Activated T-helper 17 cell treated with anti-CD3 and anti-CD28 coated beads, Interleukin-2, amount 50 U/mL, for 72 hours (primary cell): ENCODE measurements at regions not wholly inside any gene's neighbourhood (a gene's known extent, or its start where the extent isn't known, plus 50 kb on each side); places are given as distances from the start of the nearest gene placed in this dataset.
"Not testable (repeated sequence)": the region's sequence is repeated elsewhere in the genome, so short reads cannot be mapped to it uniquely, and the experiment has no call there.

ENCODE experiments used
- ATAC-seq: fragments of 150-1000 bp; cut with Tn5 transposase; replicated peaks from 2 replicates; pipeline ENCODE4 v1.10.0; 2021; ENCODE audit warnings: mild to moderate bottlenecking, moderate library complexity
- H3K27ac Mint-ChIP-seq: one replicate; pipeline ENCODE4 v1.8.0; 2022; ENCODE audit warnings: mixed read lengths
- H3K27me3 Mint-ChIP-seq: one replicate; pipeline ENCODE4 v1.8.0; 2022; ENCODE audit warnings: mixed read lengths
- H3K36me3 Mint-ChIP-seq: one replicate; pipeline ENCODE4 v1.8.0; 2022; ENCODE audit warnings: low read depth, mild to moderate bottlenecking, mixed read lengths
- H3K4me1 Mint-ChIP-seq: one replicate; pipeline ENCODE4 v1.8.0; 2022; ENCODE audit warnings: mixed read lengths
- H3K4me3 Mint-ChIP-seq: one replicate; pipeline ENCODE4 v1.8.0; 2022; ENCODE audit warnings: mild to moderate bottlenecking, mixed read lengths
- H3K9me3 Mint-ChIP-seq: one replicate; pipeline ENCODE4 v1.8.0; 2022; ENCODE audit warnings: mixed read lengths

DNA sequence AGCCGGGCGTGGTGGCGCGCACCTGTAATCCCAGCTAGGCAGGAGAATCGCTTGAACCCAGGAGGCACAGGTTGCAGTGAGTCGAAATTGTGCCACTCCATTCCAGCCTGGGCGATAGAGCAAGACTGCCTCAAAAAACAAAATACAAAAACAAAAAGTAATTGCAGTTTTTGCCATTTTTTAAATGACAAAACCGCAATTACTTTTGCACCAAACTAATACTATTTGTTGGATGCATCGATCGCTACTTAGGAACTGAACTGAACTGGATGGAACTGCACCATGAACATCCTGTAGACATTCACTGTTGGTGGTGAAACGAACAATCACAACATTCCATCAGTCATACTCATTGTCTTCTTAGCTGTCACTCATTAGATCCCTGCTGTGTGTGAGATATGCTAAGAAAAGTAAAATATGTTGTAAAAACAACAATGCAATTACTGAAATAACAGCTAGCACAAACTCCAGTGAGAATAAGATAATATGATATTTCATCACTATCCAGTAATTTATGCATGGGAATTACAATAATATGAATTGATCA lies 341.2 kb downstream of the ACTR3B start:
- no peak for ATAC-seq
- Mint-ChIP-seq H3K36me3 (no peaks in the 10 kb centered on the region), H3K4me3 (no peak overlapping the region), H3K9me3 (peaks cover 4% of the 10 kb centered on the region), H3K27me3 (no peaks in the 10 kb centered on the region), H3K4me1 (no peaks in the 10 kb centered on the region), H3K27ac (no peak overlapping the region)

DNA sequence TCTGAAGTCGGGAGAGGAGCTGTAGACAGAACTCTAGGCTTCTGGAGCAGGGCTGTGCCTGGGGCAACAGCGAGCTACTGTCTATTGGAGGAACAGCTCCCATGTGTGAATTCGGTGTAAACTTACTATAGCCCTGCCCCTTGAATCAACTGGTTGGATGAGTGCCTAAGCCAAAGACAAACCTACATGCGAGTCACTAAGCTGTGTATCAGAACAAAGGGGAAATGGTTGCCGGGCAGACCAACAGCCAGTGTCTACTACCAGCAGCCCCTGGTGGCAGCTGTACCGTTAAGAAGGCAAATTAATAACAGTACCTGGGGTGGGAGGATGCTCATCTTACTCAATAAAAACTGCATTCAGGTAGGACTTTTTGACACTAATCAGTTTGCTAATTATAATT lies 343.6 kb downstream of the ACTR3B start:
- H3K36me3 Mint-ChIP-seq = no peaks in the 10 kb centered on the region
- no peaks in the 10 kb centered on the region for H3K4me1 Mint-ChIP-seq
- no peak for ATAC-seq
- no peak overlapping the region for H3K27ac Mint-ChIP-seq
- H3K4me3 Mint-ChIP-seq = no peak overlapping the region
- peaks cover 4% of the 10 kb centered on the region for H3K9me3 Mint-ChIP-seq
- no peaks in the 10 kb centered on the region for H3K27me3 Mint-ChIP-seq

DNA sequence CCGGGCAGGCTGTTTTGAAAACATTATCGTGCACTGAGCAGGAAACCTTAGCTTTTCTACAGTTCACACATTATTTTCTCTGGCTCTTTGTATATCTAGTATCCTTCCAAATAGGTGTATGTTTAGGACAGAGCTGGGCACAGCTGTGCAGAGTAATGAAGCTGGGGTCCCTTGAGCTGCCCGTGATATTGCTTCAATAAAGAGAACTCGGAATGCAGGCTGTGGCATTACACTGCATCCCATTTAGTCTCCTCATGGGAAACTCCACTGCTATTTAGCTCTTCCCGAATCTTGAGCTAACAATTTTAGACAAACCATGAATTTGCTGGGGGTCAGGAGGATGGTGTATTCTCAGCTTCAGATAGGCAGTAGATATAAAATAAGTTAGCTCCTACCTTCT lies 348.3 kb downstream of the ACTR3B start:
- ATAC-seq = no peak
- no peaks in the 10 kb centered on the region for H3K27me3 Mint-ChIP-seq
- H3K27ac Mint-ChIP-seq = no peak overlapping the region
- no peaks in the 10 kb centered on the region for H3K36me3 Mint-ChIP-seq
- peaks cover 7% of the 10 kb centered on the region for H3K9me3 Mint-ChIP-seq
- no peak overlapping the region for H3K4me3 Mint-ChIP-seq
- no peaks in the 10 kb centered on the region for H3K4me1 Mint-ChIP-seq

DNA sequence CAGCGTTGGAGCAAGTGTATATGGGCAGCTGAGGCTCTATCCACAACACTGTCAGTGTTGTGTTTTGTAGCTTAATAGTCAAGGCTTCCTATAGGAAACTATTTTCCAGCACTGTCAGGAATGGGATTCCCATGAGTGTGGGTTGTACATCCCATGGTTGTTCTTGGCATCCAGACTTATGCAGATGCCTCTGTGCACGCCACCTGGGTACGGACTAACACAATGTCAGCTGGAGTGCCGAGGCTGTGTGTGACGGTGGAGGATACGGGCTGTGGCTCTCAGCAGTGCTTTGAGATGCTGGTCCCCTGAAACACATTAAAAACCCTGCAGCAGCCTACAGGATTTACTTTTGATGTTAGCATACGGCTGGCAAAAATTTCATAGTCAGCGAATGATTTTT lies 350.0 kb downstream of the ACTR3B start:
- no peaks in the 10 kb centered on the region for H3K27me3 Mint-ChIP-seq
- H3K36me3 Mint-ChIP-seq = no peaks in the 10 kb centered on the region
- no peak overlapping the region for H3K4me3 Mint-ChIP-seq
- H3K4me1 Mint-ChIP-seq = no peaks in the 10 kb centered on the region
- H3K9me3 Mint-ChIP-seq = peaks cover 11% of the 10 kb centered on the region
- ATAC-seq = no peak
- H3K27ac Mint-ChIP-seq = no peak overlapping the region

- H3K36me3 Mint-ChIP-seq = no peaks in the 10 kb centered on the region
- H3K4me3 Mint-ChIP-seq = no peak overlapping the region
- no peak overlapping the region for H3K27ac Mint-ChIP-seq
- H3K27me3 Mint-ChIP-seq = no peaks in the 10 kb centered on the region
- H3K4me1 Mint-ChIP-seq = no peaks in the 10 kb centered on the region
- ATAC-seq = no peak
- H3K9me3 Mint-ChIP-seq = peaks cover 7% of the 10 kb centered on the region
Observed at GRCh38 chr7:153110606-153111005, 351.1 kb downstream of the ACTR3B start.

- H3K27me3 Mint-ChIP-seq, H3K27ac Mint-ChIP-seq, H3K36me3 Mint-ChIP-seq, H3K9me3 Mint-ChIP-seq, H3K4me3 Mint-ChIP-seq, H3K4me1 Mint-ChIP-seq, ATAC-seq: not testable (repeated sequence)
Observed at GRCh38 chr7:153122255-153122654, 362.7 kb downstream of the ACTR3B start.

GRCh38 chr7:153130052-153130451 lies 370.5 kb downstream of the ACTR3B start:
- H3K4me3 Mint-ChIP-seq = no peak overlapping the region
- peaks cover 14% of the 10 kb centered on the region for H3K9me3 Mint-ChIP-seq
- no peak for ATAC-seq
- no peaks in the 10 kb centered on the region for H3K4me1 Mint-ChIP-seq
- peaks cover under 1% of the 10 kb centered on the region for H3K27me3 Mint-ChIP-seq
- H3K27ac Mint-ChIP-seq = no peak overlapping the region
- no peaks in the 10 kb centered on the region for H3K36me3 Mint-ChIP-seq

- no peak for ATAC-seq
- Mint-ChIP-seq H3K27me3 (no peaks in the 10 kb centered on the region), H3K27ac (no peak overlapping the region), H3K9me3 (peaks cover 16% of the 10 kb centered on the region), H3K4me3 (no peak overlapping the region), H3K4me1 (no peaks in the 10 kb centered on the region), H3K36me3 (no peaks in the 10 kb centered on the region)
Observed at GRCh38 chr7:153151766-153152165, 392.2 kb downstream of the ACTR3B start.

GRCh38 chr7:153152801-153153422 lies 393.4 kb downstream of the ACTR3B start:
- Mint-ChIP-seq H3K4me3 (no peak overlapping the region), H3K4me1 (no peaks in the 10 kb centered on the region), H3K9me3 (peaks cover 12% of the 10 kb centered on the region), H3K27me3 (no peaks in the 10 kb centered on the region), H3K27ac (no peak overlapping the region), H3K36me3 (no peaks in the 10 kb centered on the region)
- ATAC-seq = no peak

DNA sequence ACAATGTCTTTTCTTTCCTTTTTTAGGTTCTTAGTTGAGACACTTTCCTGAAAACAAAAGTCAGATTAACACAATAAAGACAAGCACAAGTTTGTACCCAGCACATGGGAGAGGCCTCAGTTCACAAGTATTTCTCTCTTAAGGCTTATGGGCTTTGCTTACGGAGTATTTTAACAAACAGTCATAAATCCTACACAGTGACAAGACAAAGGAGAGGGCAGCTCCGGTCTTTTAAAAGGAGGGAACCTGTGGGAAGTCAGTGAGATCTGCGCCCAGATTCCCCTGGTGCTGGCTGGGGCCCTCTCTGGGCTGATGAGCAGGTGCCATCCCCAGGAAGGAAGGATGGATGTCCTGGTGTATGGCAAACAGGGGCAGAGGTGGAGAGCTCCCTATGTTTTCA lies 398.6 kb downstream of the ACTR3B start:
- no peak overlapping the region for H3K4me3 Mint-ChIP-seq
- H3K36me3 Mint-ChIP-seq = no peaks in the 10 kb centered on the region
- no peaks in the 10 kb centered on the region for H3K27me3 Mint-ChIP-seq
- no peaks in the 10 kb centered on the region for H3K4me1 Mint-ChIP-seq
- no peak for ATAC-seq
- H3K27ac Mint-ChIP-seq = no peak overlapping the region
- peaks cover 6% of the 10 kb centered on the region for H3K9me3 Mint-ChIP-seq

DNA sequence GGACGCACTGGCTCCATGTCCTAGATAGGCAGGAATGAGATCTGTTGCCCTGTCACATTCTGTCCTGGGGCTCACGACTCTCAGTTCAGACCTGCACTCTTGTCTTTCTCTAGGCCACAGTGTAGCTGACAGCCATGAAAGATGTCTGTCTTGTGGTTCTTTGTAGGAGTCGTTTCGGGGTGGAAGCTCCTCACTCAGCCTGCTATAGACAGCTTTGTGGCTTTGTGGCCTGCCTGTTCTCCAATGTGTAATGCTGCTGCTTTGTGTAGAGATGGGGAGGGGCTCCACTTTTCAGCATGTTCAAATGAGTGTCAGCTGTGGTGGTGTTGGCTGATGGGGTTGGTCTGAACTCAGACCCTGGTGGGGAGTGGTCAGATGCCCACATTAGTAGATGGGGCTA lies 410.7 kb downstream of the ACTR3B start:
- H3K4me3 Mint-ChIP-seq = no peak overlapping the region

DNA sequence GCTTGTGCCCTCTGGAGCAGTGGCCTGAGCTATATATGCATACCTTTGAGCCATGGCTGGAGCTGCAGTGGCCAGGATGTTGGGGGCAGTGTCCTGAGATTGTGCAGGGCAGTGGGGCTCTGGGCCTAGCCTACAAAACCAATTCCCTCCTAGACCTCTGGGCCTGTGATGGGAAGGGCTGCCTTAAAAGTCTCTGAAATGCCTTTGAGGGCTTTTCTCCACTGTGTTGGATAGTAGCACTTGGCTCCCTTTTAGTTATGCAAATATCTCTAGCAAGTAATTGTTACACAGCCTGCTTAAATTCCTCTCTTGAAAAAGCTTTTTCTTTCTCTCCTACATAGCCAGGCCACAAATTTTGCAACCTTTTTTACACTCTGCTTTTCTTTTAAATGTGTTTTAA lies 426.4 kb downstream of the ACTR3B start:
- no peaks in the 10 kb centered on the region for H3K36me3 Mint-ChIP-seq
- no peak for ATAC-seq
- peaks cover 6% of the 10 kb centered on the region for H3K9me3 Mint-ChIP-seq
- no peak overlapping the region for H3K4me3 Mint-ChIP-seq
- no peaks in the 10 kb centered on the region for H3K4me1 Mint-ChIP-seq
- H3K27ac Mint-ChIP-seq = no peak overlapping the region
- H3K27me3 Mint-ChIP-seq = no peaks in the 10 kb centered on the region

More for the DNA sequence above, 410.7 kb downstream of the ACTR3B start:
- Mint-ChIP-seq H3K27ac (no peak overlapping the region), H3K27me3 (no peaks in the 10 kb centered on the region), H3K4me1 (no peaks in the 10 kb centered on the region), H3K9me3 (peaks cover 20% of the 10 kb centered on the region), H3K36me3 (no peaks in the 10 kb centered on the region)
- no peak for ATAC-seq

- H3K4me1 Mint-ChIP-seq = no peaks in the 10 kb centered on the region
- no peak overlapping the region for H3K4me3 Mint-ChIP-seq
- H3K9me3 Mint-ChIP-seq = peaks cover 3% of the 10 kb centered on the region
- H3K36me3 Mint-ChIP-seq = no peaks in the 10 kb centered on the region
- H3K27ac Mint-ChIP-seq = no peak overlapping the region
- no peak for ATAC-seq
- H3K27me3 Mint-ChIP-seq = no peaks in the 10 kb centered on the region
Observed at GRCh38 chr7:153188161-153188560, 428.6 kb downstream of the ACTR3B start.

- ATAC-seq = no peak
- Mint-ChIP-seq H3K36me3 (no peaks in the 10 kb centered on the region), H3K4me3 (no peak overlapping the region), H3K27ac (no peak overlapping the region), H3K4me1 (no peaks in the 10 kb centered on the region), H3K27me3 (no peaks in the 10 kb centered on the region), H3K9me3 (peaks cover 3% of the 10 kb centered on the region)
Observed at GRCh38 chr7:153188630-153189029, 429.1 kb downstream of the ACTR3B start.

- Mint-ChIP-seq H3K4me1 (no peaks in the 10 kb centered on the region), H3K36me3 (no peaks in the 10 kb centered on the region), H3K9me3 (peaks cover 3% of the 10 kb centered on the region), H3K27ac (no peak overlapping the region), H3K27me3 (no peaks in the 10 kb centered on the region), H3K4me3 (no peak overlapping the region)
- no peak for ATAC-seq
Observed at GRCh38 chr7:153190452-153190851, 430.9 kb downstream of the ACTR3B start.

- H3K9me3 Mint-ChIP-seq = peaks cover 3% of the 10 kb centered on the region
- no peak for ATAC-seq
Observed at GRCh38 chr7:153190986-153191385, 431.4 kb downstream of the ACTR3B start.

More at GRCh38 chr7:153190986-153191385, 431.4 kb downstream of the ACTR3B start:
- Mint-ChIP-seq H3K27ac (no peak overlapping the region), H3K36me3 (no peaks in the 10 kb centered on the region), H3K27me3 (no peaks in the 10 kb centered on the region), H3K4me3 (no peak overlapping the region), H3K4me1 (no peaks in the 10 kb centered on the region)
